ENCODE measurements at regions not wholly inside any gene's neighbourhood (a gene's known extent, or its start where the extent isn't known, plus 50 kb on each side); places are given as distances from the start of the nearest gene placed in this dataset.

DNA sequence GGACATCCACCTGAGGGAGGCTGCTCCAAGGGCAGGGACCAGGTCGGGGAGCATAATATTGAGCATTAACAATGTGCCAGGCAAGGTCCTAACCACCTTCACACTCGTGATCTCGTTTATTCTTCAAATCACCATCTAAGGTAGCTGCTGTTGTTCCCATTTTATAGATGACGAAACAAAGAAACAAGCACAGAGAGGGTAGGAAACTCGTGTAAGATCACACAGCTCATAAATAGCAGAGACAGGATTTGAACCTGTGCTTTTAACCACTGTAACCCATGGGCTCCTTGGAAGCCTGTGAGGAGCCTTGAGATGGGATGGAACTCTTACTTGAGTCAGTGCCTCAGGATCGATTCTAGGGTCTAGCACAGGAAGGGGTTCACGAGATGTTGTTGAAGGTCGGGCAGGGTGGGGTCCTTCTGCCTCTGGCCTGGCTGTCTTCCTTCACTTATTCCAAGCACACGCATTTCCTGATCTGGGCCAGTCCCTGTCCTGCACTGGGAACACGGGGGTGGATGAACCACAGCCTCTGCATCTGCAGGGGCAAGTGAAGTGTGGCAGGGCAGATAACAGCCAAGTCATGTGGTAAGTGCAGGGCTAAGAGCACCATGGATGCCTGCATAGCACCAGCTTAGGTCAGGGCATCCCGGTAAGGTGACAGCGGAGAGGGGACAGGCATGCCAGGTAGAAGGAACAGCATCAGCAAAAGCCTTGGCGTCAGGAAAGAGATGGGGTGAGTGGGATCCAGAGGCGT lies 188.1 kb downstream of the MELK start:
- H3K36me3 ChIP-seq (ENCODE audit: control insufficient read depth, insufficient read depth, low read length), result no peaks in the 10 kb centered on the region
- H3K36me3 Mint-ChIP-seq (ENCODE audit: insufficient read depth, unreplicated experiment), result no peaks in the 10 kb centered on the region

DNA sequence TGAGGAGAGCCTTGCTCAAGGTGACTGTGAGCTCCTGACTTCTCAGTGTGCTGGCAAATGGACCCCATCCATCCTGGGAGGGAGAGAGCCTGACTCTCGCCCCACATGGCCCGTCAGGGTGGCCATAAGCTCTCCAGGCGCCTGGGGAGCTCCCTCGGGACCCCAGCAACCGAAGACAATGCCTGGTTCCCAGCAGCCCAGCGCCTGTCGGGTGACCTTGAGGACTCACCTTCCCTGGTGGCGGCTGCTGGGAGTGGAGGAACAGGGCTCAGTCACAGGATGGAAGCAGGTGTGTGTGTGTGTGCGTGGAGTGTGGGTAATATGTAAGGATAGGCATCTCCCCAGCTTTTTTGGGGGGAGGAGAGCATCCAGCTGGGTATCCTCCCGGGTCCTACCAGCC lies 190.3 kb downstream of the MELK start:
- Histone ChIP-seq H3K9me3 (no peaks in the 10 kb centered on the region; the same call in 1 of the 2 replicates), H3K4me3 (ENCODE audit: low read depth, low read length) (no peak overlapping the region), H3K27me3 (replicated peaks; ENCODE audit: control insufficient read depth, insufficient read depth, low read length) (no peaks in the 10 kb centered on the region), H3K36me3 (ENCODE audit: control insufficient read depth, insufficient read depth, low read length) (no peaks in the 10 kb centered on the region), H3K4me1 (no peaks in the 10 kb centered on the region)
- Mint-ChIP-seq H3K27me3 (ENCODE audit: insufficient read depth, unreplicated experiment) (peaks cover 8% of the 10 kb centered on the region), H3K4me3 (ENCODE audit: unreplicated experiment) (no peak overlapping the region), H3K4me1 (ENCODE audit: low read depth, unreplicated experiment) (no peaks in the 10 kb centered on the region), H3K27ac (ENCODE audit: unreplicated experiment) (no peak overlapping the region), H3K36me3 (ENCODE audit: insufficient read depth, unreplicated experiment) (no peaks in the 10 kb centered on the region), H3K9me3 (ENCODE audit: unreplicated experiment) (no peaks in the 10 kb centered on the region)
- no TSS peak for BruUV-seq (replicated peaks)
- CTCF ChIA-PET, result no interaction called here
- POLR2A ChIA-PET, result no interaction called here
- DNase-seq, result no peak
- TF ChIP-seq, protein P1, sequence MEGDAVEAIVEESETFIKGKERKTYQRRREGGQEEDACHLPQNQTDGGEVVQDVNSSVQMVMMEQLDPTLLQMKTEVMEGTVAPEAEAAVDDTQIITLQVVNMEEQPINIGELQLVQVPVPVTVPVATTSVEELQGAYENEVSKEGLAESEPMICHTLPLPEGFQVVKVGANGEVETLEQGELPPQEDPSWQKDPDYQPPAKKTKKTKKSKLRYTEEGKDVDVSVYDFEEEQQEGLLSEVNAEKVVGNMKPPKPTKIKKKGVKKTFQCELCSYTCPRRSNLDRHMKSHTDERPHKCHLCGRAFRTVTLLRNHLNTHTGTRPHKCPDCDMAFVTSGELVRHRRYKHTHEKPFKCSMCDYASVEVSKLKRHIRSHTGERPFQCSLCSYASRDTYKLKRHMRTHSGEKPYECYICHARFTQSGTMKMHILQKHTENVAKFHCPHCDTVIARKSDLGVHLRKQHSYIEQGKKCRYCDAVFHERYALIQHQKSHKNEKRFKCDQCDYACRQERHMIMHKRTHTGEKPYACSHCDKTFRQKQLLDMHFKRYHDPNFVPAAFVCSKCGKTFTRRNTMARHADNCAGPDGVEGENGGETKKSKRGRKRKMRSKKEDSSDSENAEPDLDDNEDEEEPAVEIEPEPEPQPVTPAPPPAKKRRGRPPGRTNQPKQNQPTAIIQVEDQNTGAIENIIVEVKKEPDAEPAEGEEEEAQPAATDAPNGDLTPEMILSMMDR (IDR thresholded peaks at IDR 0.05; ENCODE audit: insufficient read depth in 1 of 2, low read depth in 1 of 2, low read length in 1 of 2, severe bottlenecking in 1 of 2, unreplicated experiment in 1 of 2), result no peak
- intact Hi-C loops (cut with micrococcal nuclease; ENCODE audit: unreplicated experiment), result no loop called here

More for the DNA sequence above, 188.1 kb downstream of the MELK start:
- TF ChIP-seq, protein P1 (IDR thresholded peaks at IDR 0.05; ENCODE audit: insufficient read depth in 1 of 2, low read depth in 1 of 2, low read length in 1 of 2, severe bottlenecking in 1 of 2, unreplicated experiment in 1 of 2), result no peak
- Mint-ChIP-seq H3K27me3 (ENCODE audit: insufficient read depth, unreplicated experiment) (peaks cover 8% of the 10 kb centered on the region), H3K27ac (ENCODE audit: unreplicated experiment) (no peak overlapping the region), H3K4me1 (ENCODE audit: low read depth, unreplicated experiment) (no peaks in the 10 kb centered on the region), H3K4me3 (ENCODE audit: unreplicated experiment) (no peak overlapping the region), H3K9me3 (ENCODE audit: unreplicated experiment) (no peaks in the 10 kb centered on the region)
- Histone ChIP-seq H3K4me3 (ENCODE audit: low read depth, low read length) (no peak overlapping the region), H3K27me3 (replicated peaks; ENCODE audit: control insufficient read depth, insufficient read depth, low read length) (no peaks in the 10 kb centered on the region), H3K4me1 (no peaks in the 10 kb centered on the region), H3K9me3 (no peaks in the 10 kb centered on the region; the same call in 1 of the 2 replicates)
- POLR2A ChIA-PET, result no interaction called here
- CTCF ChIA-PET, result no interaction called here
- no TSS peak for BruUV-seq (replicated peaks)
- no peak for DNase-seq
- intact Hi-C loops (cut with micrococcal nuclease; ENCODE audit: unreplicated experiment), result no loop called here

DNA sequence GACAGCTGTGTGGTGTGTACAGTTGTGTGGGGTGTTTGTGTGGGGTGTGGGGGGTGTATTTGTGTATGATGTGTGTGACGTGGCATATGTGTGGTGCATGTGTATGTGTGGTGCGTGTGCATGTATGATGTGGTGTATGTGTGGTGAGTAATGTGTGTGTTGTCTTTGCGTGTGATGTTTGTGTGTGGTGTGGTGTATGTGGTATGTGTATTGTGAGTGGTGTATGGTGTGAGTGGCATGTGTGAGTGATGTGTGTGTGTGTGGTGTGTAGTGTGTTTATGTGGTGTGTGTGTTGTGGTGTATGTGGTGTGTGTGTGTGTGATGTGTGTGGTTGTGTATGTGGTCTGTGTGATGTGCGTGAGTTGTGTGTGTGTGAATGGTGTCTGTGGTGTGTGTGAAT lies 191.1 kb downstream of the MELK start:
- no peak overlapping the region for H3K27ac Mint-ChIP-seq (ENCODE audit: unreplicated experiment)
- H3K4me1 ChIP-seq, result no peaks in the 10 kb centered on the region
- H3K27me3 ChIP-seq (replicated peaks; ENCODE audit: control insufficient read depth, insufficient read depth, low read length), result no peaks in the 10 kb centered on the region
- intact Hi-C loops (cut with micrococcal nuclease; ENCODE audit: unreplicated experiment), result no loop called here
- no peaks in the 10 kb centered on the region; the same call in 1 of the 2 replicates for H3K9me3 ChIP-seq
- H3K4me3 Mint-ChIP-seq (ENCODE audit: unreplicated experiment), result no peak overlapping the region
- no TSS peak for BruUV-seq (replicated peaks)
- no peaks in the 10 kb centered on the region for H3K36me3 Mint-ChIP-seq (ENCODE audit: insufficient read depth, unreplicated experiment)
- H3K4me1 Mint-ChIP-seq (ENCODE audit: low read depth, unreplicated experiment), result no peaks in the 10 kb centered on the region
- ChIA-PET POLR2A (no interaction called here), CTCF (no interaction called here)
- TF ChIP-seq, protein P1 (IDR thresholded peaks at IDR 0.05; ENCODE audit: insufficient read depth in 1 of 2, low read depth in 1 of 2, low read length in 1 of 2, severe bottlenecking in 1 of 2, unreplicated experiment in 1 of 2), result no peak
- H3K4me3 ChIP-seq (ENCODE audit: low read depth, low read length), result no peak overlapping the region
- no peaks in the 10 kb centered on the region for H3K9me3 Mint-ChIP-seq (ENCODE audit: unreplicated experiment)
- H3K36me3 ChIP-seq (ENCODE audit: control insufficient read depth, insufficient read depth, low read length), result no peaks in the 10 kb centered on the region
- DNase-seq, result no peak
- peaks cover 8% of the 10 kb centered on the region for H3K27me3 Mint-ChIP-seq (ENCODE audit: insufficient read depth, unreplicated experiment)

All from Caco-2 (cell line).